KMS-11 (cell line): ENCODE measurements at regions not wholly inside any gene's neighbourhood (a gene's known extent, or its start where the extent isn't known, plus 50 kb on each side); places are given as distances from the start of the nearest gene placed in this dataset.

Experiments
- H2AFZ ChIP-seq: fragments of 200-600 bp; sonication (generic); 2 replicates; pipeline ENCODE4 v1.6.1; 2016; ENCODE audit warnings: antibody characterized with exemption, mixed run types, low read depth
- H3K27ac ChIP-seq: fragments of 200-600 bp; sonication (generic); 2 replicates; pipeline ENCODE4 v1.6.1; 2016; ENCODE audit warnings: mild to moderate bottlenecking, mixed run types
- H3K27me3 ChIP-seq: fragments of 200-600 bp; sonication (generic); 2 replicates; pipeline ENCODE4 v1.6.1; 2017; ENCODE audit warnings: mild to moderate bottlenecking, low read depth, mixed run types, moderate library complexity; ENCODE audit not compliant: insufficient read depth
- H3K36me3 ChIP-seq: fragments of 200-600 bp; sonication (generic); 2 replicates; pipeline ENCODE4 v1.6.1; 2017; ENCODE audit warnings: mild to moderate bottlenecking, mixed run types; ENCODE audit not compliant: insufficient read depth
- H3K4me1 ChIP-seq: fragments of 200-600 bp; sonication (generic); 2 replicates; pipeline ENCODE4 v1.6.1; 2016; ENCODE audit warnings: mild to moderate bottlenecking, low read depth, mixed run types; ENCODE audit not compliant: poor library complexity, severe bottlenecking
- H3K4me2 ChIP-seq: fragments of 200-600 bp; sonication (generic); 2 replicates; pipeline ENCODE4 v1.7.0; 2016; ENCODE audit warnings: mild to moderate bottlenecking, mixed run types
- H3K4me3 ChIP-seq: fragments of 200-600 bp; sonication (generic); IDR thresholded peaks from 2 replicates; pipeline ENCODE4 v1.6.1; 2017; ENCODE audit warnings: low read depth, low read length, mixed read lengths; ENCODE audit not compliant: insufficient read depth
- H3K79me2 ChIP-seq: fragments of 200-600 bp; sonication (generic); 2 replicates; pipeline ENCODE4 v1.6.1; 2016; ENCODE audit warnings: low read depth, mixed run types; ENCODE audit not compliant: insufficient read depth
- H3K9ac ChIP-seq: fragments of 200-600 bp; sonication (generic); 2 replicates; pipeline ENCODE4 v1.6.1; 2016; ENCODE audit warnings: mild to moderate bottlenecking, mixed run types
- H4K20me1 ChIP-seq: fragments of 200-600 bp; sonication (generic); 2 replicates; pipeline ENCODE4 v1.6.1; 2016; ENCODE audit warnings: mild to moderate bottlenecking, mixed run types; ENCODE audit not compliant: insufficient read depth
- CTCF ChIP-seq: fragments of 200-600 bp; sonication (generic); conservative IDR thresholded peaks from 2 replicates; pipeline ENCODE4 v1.6.1; 2017; ENCODE audit warnings: low read depth, mild to moderate bottlenecking, antibody characterized with exemption, low read length, moderate library complexity, mixed read lengths

DNA sequence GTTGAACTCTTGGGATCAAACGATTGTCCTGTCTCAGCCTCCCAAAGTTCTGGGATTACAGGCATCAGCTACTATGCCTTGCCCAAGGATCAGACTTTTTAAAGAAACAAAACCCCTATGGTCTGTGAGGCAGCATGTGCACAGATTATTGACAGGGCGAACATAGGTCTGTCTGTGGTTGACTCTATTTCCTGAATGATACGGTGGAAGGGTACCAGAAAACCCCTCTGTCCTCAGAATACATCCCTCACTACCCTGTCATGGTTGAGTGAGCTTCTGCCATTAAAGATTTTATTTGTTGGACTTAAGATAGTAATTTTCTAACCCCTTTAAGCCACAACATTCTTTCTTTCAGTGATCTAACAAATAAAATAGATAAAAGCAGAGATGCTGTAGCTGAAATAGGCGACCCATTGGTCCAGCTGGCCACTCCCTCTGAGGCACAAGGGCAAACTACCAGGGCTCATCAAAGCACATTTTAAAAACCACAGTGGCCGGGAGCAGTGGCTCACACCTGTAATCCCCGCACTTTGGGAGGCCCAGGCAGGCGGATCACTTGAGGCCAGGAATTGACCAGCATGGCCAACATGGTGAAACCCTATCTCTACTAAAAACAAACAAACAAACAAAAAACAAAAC, 84.9 kb upstream of the ANKRD55 start:
- H3K4me2 ChIP-seq: no peak overlapping the region
- no peaks in the 10 kb centered on the region for H3K27me3 ChIP-seq
- TF ChIP-seq CTCF: no peak
- H3K36me3 ChIP-seq: no peaks in the 10 kb centered on the region
- H2AFZ ChIP-seq: no peak overlapping the region
- H4K20me1 ChIP-seq: no peaks in the 10 kb centered on the region
- H3K9ac ChIP-seq: no peak overlapping the region
- H3K27ac ChIP-seq: no peak overlapping the region
- H3K79me2 ChIP-seq: no peaks in the 10 kb centered on the region
- no peak overlapping the region for H3K4me3 ChIP-seq
- H3K4me1 ChIP-seq: peaks cover 5% of the 10 kb centered on the region

DNA sequence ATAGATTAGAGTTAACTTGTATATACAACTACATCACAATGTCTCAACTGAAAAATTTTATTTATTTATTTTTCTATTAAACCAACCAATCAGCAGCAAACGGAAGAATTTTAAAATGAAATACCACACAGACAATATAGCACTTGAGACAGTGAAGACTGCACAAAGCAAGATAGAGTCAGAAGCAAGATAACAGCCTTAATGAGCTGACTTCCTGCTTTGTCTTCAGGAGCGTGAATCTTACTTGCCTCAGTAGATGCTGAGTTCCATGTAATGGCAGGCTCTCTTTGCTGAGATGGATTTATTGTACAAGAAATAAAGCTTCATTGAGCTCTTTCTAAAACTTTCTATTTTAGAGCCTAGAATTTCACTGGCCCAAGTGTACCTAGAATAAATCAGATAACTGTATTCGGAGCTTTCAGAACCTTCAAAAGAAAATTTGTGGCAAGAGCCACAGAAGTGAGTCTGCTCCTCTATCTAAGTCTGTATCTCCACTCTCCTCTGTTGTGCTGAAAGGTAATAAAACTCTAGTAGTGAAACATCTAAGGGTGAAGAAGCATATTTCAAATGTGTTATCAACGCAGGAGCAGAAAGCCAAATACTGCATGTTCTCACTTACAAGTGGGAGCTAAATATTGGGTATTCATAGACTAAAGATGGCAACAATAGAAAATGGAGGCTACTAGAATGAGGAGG, 83.3 kb upstream of the ANKRD55 start:
- H3K27me3 ChIP-seq: no peaks in the 10 kb centered on the region
- TF ChIP-seq CTCF: no peak
- H2AFZ ChIP-seq: no peak overlapping the region
- peaks cover 6% of the 10 kb centered on the region for H3K4me1 ChIP-seq
- H3K4me2 ChIP-seq: no peak overlapping the region
- H3K27ac ChIP-seq: no peak overlapping the region
- no peaks in the 10 kb centered on the region for H4K20me1 ChIP-seq
- no peak overlapping the region for H3K4me3 ChIP-seq
- no peak overlapping the region for H3K9ac ChIP-seq
- no peaks in the 10 kb centered on the region for H3K79me2 ChIP-seq
- no peaks in the 10 kb centered on the region for H3K36me3 ChIP-seq

GRCh38 chr5:56314529-56314928, 81.4 kb upstream of the ANKRD55 start:
- no peaks in the 10 kb centered on the region for H4K20me1 ChIP-seq
- no peak overlapping the region for H3K4me3 ChIP-seq
- H3K36me3 ChIP-seq: no peaks in the 10 kb centered on the region
- no peak overlapping the region for H3K9ac ChIP-seq
- H3K27ac ChIP-seq: no peak overlapping the region
- H2AFZ ChIP-seq: no peak overlapping the region
- H3K4me1 ChIP-seq: peaks cover 6% of the 10 kb centered on the region
- H3K4me2 ChIP-seq: no peak overlapping the region
- TF ChIP-seq CTCF: peak; percentile 60
- no peaks in the 10 kb centered on the region for H3K79me2 ChIP-seq
- no peaks in the 10 kb centered on the region for H3K27me3 ChIP-seq

DNA sequence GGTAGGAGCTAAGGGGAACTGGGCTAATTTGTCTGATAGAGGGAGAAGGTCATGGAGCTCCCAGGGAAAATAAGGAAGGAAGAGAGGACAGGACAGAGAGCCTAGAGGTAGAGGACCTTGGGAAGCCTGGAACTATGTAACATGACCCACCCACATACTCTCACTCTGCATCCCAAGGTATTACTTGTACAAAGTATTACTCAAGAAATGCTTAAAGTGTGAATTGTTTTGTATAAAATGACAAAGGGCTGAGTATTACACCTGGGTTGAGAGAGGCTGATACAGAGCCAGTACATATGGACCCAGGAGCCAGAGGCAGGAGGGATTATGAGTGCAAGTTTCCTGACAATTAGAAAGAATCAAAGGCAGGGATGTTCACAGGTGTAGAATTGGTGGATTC, 80.5 kb upstream of the ANKRD55 start:
- Histone ChIP-seq H3K9ac (no peak overlapping the region), H2AFZ (no peak overlapping the region), H3K4me2 (no peak overlapping the region), H3K27me3 (no peaks in the 10 kb centered on the region), H3K27ac (no peak overlapping the region), H4K20me1 (no peaks in the 10 kb centered on the region), H3K36me3 (no peaks in the 10 kb centered on the region), H3K4me1 (peaks cover 6% of the 10 kb centered on the region), H3K4me3 (no peak overlapping the region), H3K79me2 (no peaks in the 10 kb centered on the region)
- TF ChIP-seq CTCF: no peak
